ENCODE measurements at regions not wholly inside any gene's neighbourhood (a gene's known extent, or its start where the extent isn't known, plus 50 kb on each side); places are given as distances from the start of the nearest gene placed in this dataset.

- Histone ChIP-seq H3K27me3 (ENCODE audit: insufficient read depth, low read depth) (no peaks in the 10 kb centered on the region), H4K20me1 (ENCODE audit: insufficient read depth) (no peaks in the 10 kb centered on the region), H3K36me3 (ENCODE audit: insufficient read depth) (no peaks in the 10 kb centered on the region), H3K79me2 (ENCODE audit: insufficient read depth, low read depth) (no peaks in the 10 kb centered on the region), H3K9ac (no peak overlapping the region), H3K4me3 (IDR thresholded peaks at IDR 0.05; ENCODE audit: insufficient read depth, low read depth, low read length) (no peak overlapping the region), H3K27ac (no peak overlapping the region), H3K4me2 (no peak overlapping the region), H3K4me1 (ENCODE audit: low read depth, poor library complexity, severe bottlenecking) (no peaks in the 10 kb centered on the region), H2AFZ (ENCODE audit: low read depth) (no peak overlapping the region)
- no peak for TF ChIP-seq CTCF (conservative IDR thresholded peaks at IDR 0.05; ENCODE audit: low read depth, low read length)
Measured at GRCh38 chr10:111558211-111558610, 481.4 kb downstream of the ADRA2A start.

- no peak for TF ChIP-seq CTCF (conservative IDR thresholded peaks at IDR 0.05; ENCODE audit: low read depth, low read length)
- Histone ChIP-seq H3K9ac (no peak overlapping the region), H3K27me3 (ENCODE audit: insufficient read depth, low read depth) (no peaks in the 10 kb centered on the region), H4K20me1 (ENCODE audit: insufficient read depth) (no peaks in the 10 kb centered on the region), H3K27ac (no peak overlapping the region), H2AFZ (ENCODE audit: low read depth) (no peak overlapping the region), H3K4me1 (ENCODE audit: low read depth, poor library complexity, severe bottlenecking) (no peaks in the 10 kb centered on the region), H3K4me3 (IDR thresholded peaks at IDR 0.05; ENCODE audit: insufficient read depth, low read depth, low read length) (no peak overlapping the region), H3K4me2 (no peak overlapping the region), H3K36me3 (ENCODE audit: insufficient read depth) (no peaks in the 10 kb centered on the region), H3K79me2 (ENCODE audit: insufficient read depth, low read depth) (no peaks in the 10 kb centered on the region)
Measured at GRCh38 chr10:111560027-111560426, 483.2 kb downstream of the ADRA2A start.

- TF ChIP-seq CTCF (conservative IDR thresholded peaks at IDR 0.05; ENCODE audit: low read depth, low read length) = no peak
- Histone ChIP-seq H3K27me3 (ENCODE audit: insufficient read depth, low read depth) (no peaks in the 10 kb centered on the region), H3K4me2 (no peak overlapping the region), H4K20me1 (ENCODE audit: insufficient read depth) (no peaks in the 10 kb centered on the region), H3K4me1 (ENCODE audit: low read depth, poor library complexity, severe bottlenecking) (no peaks in the 10 kb centered on the region), H3K36me3 (ENCODE audit: insufficient read depth) (no peaks in the 10 kb centered on the region), H3K4me3 (IDR thresholded peaks at IDR 0.05; ENCODE audit: insufficient read depth, low read depth, low read length) (no peak overlapping the region), H2AFZ (ENCODE audit: low read depth) (no peak overlapping the region), H3K27ac (no peak overlapping the region), H3K79me2 (ENCODE audit: insufficient read depth, low read depth) (no peaks in the 10 kb centered on the region), H3K9ac (no peak overlapping the region)
Measured at GRCh38 chr10:111561124-111561523, 484.3 kb downstream of the ADRA2A start.

- Histone ChIP-seq H3K4me1 (ENCODE audit: low read depth, poor library complexity, severe bottlenecking) (no peaks in the 10 kb centered on the region), H3K79me2 (ENCODE audit: insufficient read depth, low read depth) (no peaks in the 10 kb centered on the region), H2AFZ (ENCODE audit: low read depth) (no peak overlapping the region), H3K4me2 (no peak overlapping the region), H3K9ac (no peak overlapping the region), H3K27ac (no peak overlapping the region), H3K36me3 (ENCODE audit: insufficient read depth) (no peaks in the 10 kb centered on the region), H4K20me1 (ENCODE audit: insufficient read depth) (no peaks in the 10 kb centered on the region), H3K4me3 (IDR thresholded peaks at IDR 0.05; ENCODE audit: insufficient read depth, low read depth, low read length) (no peak overlapping the region), H3K27me3 (ENCODE audit: insufficient read depth, low read depth) (no peaks in the 10 kb centered on the region)
- TF ChIP-seq CTCF (conservative IDR thresholded peaks at IDR 0.05; ENCODE audit: low read depth, low read length) = no peak
Measured at GRCh38 chr10:111565542-111565941, 488.7 kb downstream of the ADRA2A start.

- TF ChIP-seq CTCF (conservative IDR thresholded peaks at IDR 0.05; ENCODE audit: low read depth, low read length) = no peak
- Histone ChIP-seq H3K4me2 (no peak overlapping the region), H3K9ac (no peak overlapping the region), H3K36me3 (ENCODE audit: insufficient read depth) (no peaks in the 10 kb centered on the region), H3K27me3 (ENCODE audit: insufficient read depth, low read depth) (no peaks in the 10 kb centered on the region), H3K4me1 (ENCODE audit: low read depth, poor library complexity, severe bottlenecking) (no peaks in the 10 kb centered on the region), H3K4me3 (IDR thresholded peaks at IDR 0.05; ENCODE audit: insufficient read depth, low read depth, low read length) (no peak overlapping the region), H3K27ac (no peak overlapping the region), H3K79me2 (ENCODE audit: insufficient read depth, low read depth) (no peaks in the 10 kb centered on the region), H2AFZ (ENCODE audit: low read depth) (no peak overlapping the region), H4K20me1 (ENCODE audit: insufficient read depth) (no peaks in the 10 kb centered on the region)
Measured at GRCh38 chr10:111578076-111578475, 501.2 kb downstream of the ADRA2A start.

All from KMS-11 (cell line).